GM12892 (cell line): ENCODE measurements at regions not wholly inside any gene's neighbourhood (a gene's known extent, or its start where the extent isn't known, plus 50 kb on each side); places are given as distances from the start of the nearest gene placed in this dataset.
"Not testable (repeated sequence)": the region's sequence is repeated elsewhere in the genome, so short reads cannot be mapped to it uniquely, and the experiment has no call there.

ENCODE experiments used
- DNase-seq: peaks from one replicate; pipeline ENCODE4 v3.0.0; 2011; ENCODE audit not compliant: insufficient read length
- FAIRE-seq: peaks from 2 replicates; lab custom pipeline; 2011; peaks lifted over from hg19 to GRCh38; lab: Jason Lieb, UNC
- POLR2A ChIP-seq: IDR thresholded peaks from 2 replicates; pipeline ENCODE4 v1.6.1; 2011; ENCODE audit warnings: low read depth, low read length, control low read depth
- POLR2AphosphoS5 ChIP-seq: IDR thresholded peaks from 2 replicates; pipeline ENCODE4 v1.6.1; 2011; ENCODE audit warnings: low read depth, low read length, control low read depth
- TAF1 ChIP-seq: IDR thresholded peaks from 2 replicates; pipeline ENCODE4 v1.6.1; 2011; ENCODE audit warnings: low read depth, mild to moderate bottlenecking, control low read depth, low read length, borderline replicate concordance

GRCh38 chr14:22289570-22289969, 299.5 kb downstream of the DAD1 start:
- FAIRE-seq (no peak), DNase-seq (no peak)
- TF ChIP-seq POLR2AphosphoS5: no peak
- TF ChIP-seq TAF1: no peak
- TF ChIP-seq POLR2A: no peak

- TF ChIP-seq POLR2AphosphoS5 (no peak), TAF1 (no peak), POLR2A (no peak)
- DNase-seq: no peak
These were observed 303.0 kb downstream of the DAD1 start for GRCh38 chr14:22285991-22286390.

GRCh38 chr14:22282949-22283348, 306.1 kb downstream of the DAD1 start:
- DNase-seq (no peak), FAIRE-seq (no peak)
- TF ChIP-seq POLR2AphosphoS5 (no peak), POLR2A (no peak), TAF1 (no peak)

More at GRCh38 chr14:22285991-22286390, 303.0 kb downstream of the DAD1 start:
- FAIRE-seq: no peak

- DNase-seq (no peak), FAIRE-seq (peak; percentile 66)
- no peak for TF ChIP-seq TAF1
- TF ChIP-seq POLR2AphosphoS5: no peak
- no peak for TF ChIP-seq POLR2A
These were observed 306.6 kb downstream of the DAD1 start for GRCh38 chr14:22282417-22282816.

GRCh38 chr14:22281447-22281874, 307.6 kb downstream of the DAD1 start:
- peak; percentile 36 for FAIRE-seq
- DNase-seq: not testable (repeated sequence)

- FAIRE-seq: no peak
- DNase-seq: no peak
- TF ChIP-seq TAF1: no peak
- TF ChIP-seq POLR2AphosphoS5: no peak
- no peak for TF ChIP-seq POLR2A
These were observed 308.3 kb downstream of the DAD1 start for GRCh38 chr14:22280497-22281316.

- DNase-seq (no peak), FAIRE-seq (peak; percentile 74)
- TF ChIP-seq TAF1: no peak
- TF ChIP-seq POLR2AphosphoS5: no peak
- TF ChIP-seq POLR2A: no peak
These were observed 311.9 kb downstream of the DAD1 start for GRCh38 chr14:22276913-22277816.

GRCh38 chr14:22271838-22272799, 316.9 kb downstream of the DAD1 start:
- no peak for FAIRE-seq
- TF ChIP-seq TAF1 (no peak), POLR2A (no peak), POLR2AphosphoS5 (no peak)

GRCh38 chr14:22268875-22269274, 320.1 kb downstream of the DAD1 start:
- TF ChIP-seq POLR2AphosphoS5 (no peak), TAF1 (no peak), POLR2A (no peak)
- FAIRE-seq (no peak), DNase-seq (no peak)

More at GRCh38 chr14:22271838-22272799, 316.9 kb downstream of the DAD1 start:
- no peak for DNase-seq

- FAIRE-seq: no peak
- no peak for TF ChIP-seq TAF1
- DNase-seq: no peak
These were observed 322.3 kb downstream of the DAD1 start for GRCh38 chr14:22266683-22267082.

- FAIRE-seq (no peak), DNase-seq (no peak)
- no peak for TF ChIP-seq TAF1
These were observed 322.9 kb downstream of the DAD1 start for GRCh38 chr14:22266142-22266442.
